ENCODE measurements at regions not wholly inside any gene's neighbourhood (a gene's known extent, or its start where the extent isn't known, plus 50 kb on each side); places are given as distances from the start of the nearest gene placed in this dataset.

GRCh38 chr1:147046189-147046862, 108.2 kb downstream of the NBPF12 start:
- TF ChIP-seq CTCF (IDR thresholded peaks at IDR 0.05; ENCODE audit: low read length, missing control alignments), result no peak
- DNase-seq (ENCODE audit: low read depth), result no peak
- H3K4me3 ChIP-seq (replicated peaks; ENCODE audit: low read depth, low read length), result no peak overlapping the region
